CD14-positive monocyte (primary cell): ENCODE measurements at regions not wholly inside any gene's neighbourhood (a gene's known extent, or its start where the extent isn't known, plus 50 kb on each side); places are given as distances from the start of the nearest gene placed in this dataset.

Source experiments
- DNase-seq, 3 donors: peaks; one replicate each; pipeline ENCODE4 v3.0.0-alpha.2; 2011 to 2022
- H2AFZ ChIP-seq: 2 replicates; pipeline ENCODE4 v1.6.0; 2012; ENCODE audit warnings: mild to moderate bottlenecking, low read depth, low read length, inconsistent platforms; ENCODE audit not compliant: insufficient read depth, poor library complexity, severe bottlenecking
- H3K27ac ChIP-seq, 2 donors: 1 replicate in 1 of 2; 2 replicates in 1 of 2; pipeline ENCODE4 v1.5.1; 2012 to 2013; ENCODE audit warnings: low read length in 2 of 2, control low read depth in 1 of 2, inconsistent platforms in 1 of 2, low read depth in 1 of 2, mild to moderate bottlenecking in 1 of 2
- H3K27me3 ChIP-seq, 2 donors: one replicate each; pipeline versions ENCODE4 v1.6.0 to v1.6.1; 2011 to 2013; ENCODE audit warnings: low read length in 2 of 2; ENCODE audit not compliant: control insufficient read depth in 2 of 2, insufficient read depth in 2 of 2
- H3K36me3 ChIP-seq, 2 donors: replicated peaks in 1 of 2; 1 replicate in 1 of 2; 2 replicates in 1 of 2; pipeline versions ENCODE4 v1.5.1 to v1.6.1; 2012 to 2013; ENCODE audit warnings: low read length in 2 of 2, control low read depth in 1 of 2, inconsistent platforms in 1 of 2, mild to moderate bottlenecking in 1 of 2; ENCODE audit not compliant: insufficient read depth in 2 of 2, control insufficient read depth in 1 of 2
- H3K4me1 ChIP-seq, 2 donors: 1 replicate in 1 of 2; 2 replicates in 1 of 2; pipeline versions ENCODE4 v1.5.1 to v1.6.1; 2012 to 2013; ENCODE audit warnings: low read length in 2 of 2, control low read depth in 1 of 2, inconsistent platforms in 1 of 2, mild to moderate bottlenecking in 1 of 2, moderate library complexity in 1 of 2; ENCODE audit not compliant: insufficient read depth in 2 of 2, control insufficient read depth in 1 of 2
- H3K4me2 ChIP-seq: replicated peaks from 2 replicates; pipeline ENCODE3; 2012; ENCODE audit warnings: low read length, moderate library complexity, mild to moderate bottlenecking; ENCODE audit not compliant: poor library complexity, severe bottlenecking; ENCODE audit errors: extremely low read depth
- H3K4me3 ChIP-seq, 3 experiments: fragments of 200-600 bp in 1 of 3; sonication (generic) in 1 of 3; replicated peaks in 1 of 3; 1 replicate in 2 of 3; 2 replicates in 1 of 3; pipeline ENCODE4 v1.5.1; 2011 to 2013; ENCODE audit warnings: low read length in 3 of 3, mild to moderate bottlenecking in 3 of 3, control low read depth in 2 of 3, low read depth in 2 of 3, inconsistent platforms in 1 of 3, moderate library complexity in 1 of 3
- H3K79me2 ChIP-seq: 2 replicates; pipeline ENCODE4 v1.6.0; 2012; ENCODE audit warnings: mild to moderate bottlenecking, control low read depth, inconsistent platforms, low read length, moderate library complexity; ENCODE audit not compliant: insufficient read depth
- H3K9ac ChIP-seq: 2 replicates; pipeline ENCODE4 v1.6.0; 2017; ENCODE audit warnings: low read length, mild to moderate bottlenecking; ENCODE audit not compliant: insufficient read depth, poor library complexity, severe bottlenecking
- H3K9me3 ChIP-seq, 2 donors: replicated peaks in 1 of 2; 1 replicate in 1 of 2; 2 replicates in 1 of 2; pipeline versions ENCODE4 v1.5.1 to v1.6.1; 2012 to 2013; ENCODE audit warnings: low read length in 2 of 2, control low read depth in 1 of 2; ENCODE audit not compliant: control insufficient read depth in 1 of 2, insufficient read depth in 1 of 2
- H4K20me1 ChIP-seq: 2 replicates; pipeline ENCODE4 v1.6.0; 2012; ENCODE audit warnings: mild to moderate bottlenecking, low read length, control low read depth, moderate library complexity; ENCODE audit not compliant: insufficient read depth
- H3K27ac Mint-ChIP-seq, 7 donors: one replicate each; pipeline ENCODE4 v1.8.0; 2020; ENCODE audit warnings: mild to moderate bottlenecking in 7 of 7, mixed read lengths in 7 of 7, moderate library complexity in 6 of 7, inconsistent platforms in 2 of 7
- H3K27me3 Mint-ChIP-seq, 3 donors: one replicate each; pipeline ENCODE4 v1.8.0; 2021 to 2022; ENCODE audit warnings: low read depth in 3 of 3, mild to moderate bottlenecking in 3 of 3, mixed read lengths in 3 of 3, moderate library complexity in 3 of 3, inconsistent platforms in 1 of 3
- H3K36me3 Mint-ChIP-seq, 2 donors: one replicate each; pipeline ENCODE4 v1.8.0; 2020; ENCODE audit warnings: mixed read lengths in 2 of 2, inconsistent platforms in 1 of 2, mild to moderate bottlenecking in 1 of 2
- H3K4me1 Mint-ChIP-seq: one replicate; pipeline ENCODE4 v1.8.0; 2020; ENCODE audit warnings: mild to moderate bottlenecking, mixed read lengths
- H3K4me3 Mint-ChIP-seq, 2 donors: one replicate each; pipeline ENCODE4 v1.8.0; 2020; ENCODE audit warnings: mild to moderate bottlenecking in 2 of 2, mixed read lengths in 2 of 2, moderate library complexity in 1 of 2
- H3K9me3 Mint-ChIP-seq, 7 donors: one replicate each; pipeline ENCODE4 v1.8.0; 2020 to 2022; ENCODE audit warnings: mixed read lengths in 7 of 7, mild to moderate bottlenecking in 6 of 7, moderate library complexity in 6 of 7, inconsistent platforms in 2 of 7
- WGBS: methylation state at CpG from one replicate; pipeline ENCODE4 v1.1.5; 2013; ENCODE audit warnings: missing lambda C conversion rate; ENCODE audit not compliant: insufficient coverage; 5-methylcytosine and 5-hydroxymethylcytosine counted together
- intact Hi-C, 2 donors: fragments of 100-400 bp; cut with micrococcal nuclease; formaldehyde crosslinking; loops; one replicate each; pipeline versions ENCODE4 v1.15.0 to v1.15.1; 2023
- TF ChIP-seq, protein P1 (sequence below): fragments of 200-600 bp; IDR thresholded peaks from one replicate; pipeline ENCODE4 v1.8.0; 2022; ENCODE audit warnings: antibody characterized with exemption, mild to moderate bottlenecking

DNA sequence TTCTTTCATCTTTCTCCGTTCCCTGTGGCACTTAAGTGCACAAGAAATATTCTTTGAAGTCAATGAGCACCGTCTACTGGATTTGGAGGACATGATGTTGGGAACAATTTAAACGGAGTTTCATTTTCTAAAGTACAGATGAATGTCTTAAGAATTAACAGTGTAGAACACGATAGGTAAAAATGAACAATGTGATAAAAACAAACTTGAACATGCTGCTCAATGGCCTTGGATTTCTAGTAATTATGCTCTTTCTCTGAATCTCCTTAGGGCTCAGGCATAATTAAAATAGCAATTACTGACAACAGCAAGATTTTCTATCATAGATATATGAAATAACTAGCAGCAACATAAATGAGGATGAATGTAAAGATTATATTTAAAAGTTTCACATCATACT is 142.2 kb upstream of the CDH6 start:
- no peak overlapping the region for H3K27ac Mint-ChIP-seq
- no peaks in the 10 kb centered on the region for H3K36me3 ChIP-seq
- peaks cover 0 to 2% (median 0%) of the 10 kb centered on the region in 3 donors for H3K27me3 Mint-ChIP-seq
- TF ChIP-seq, protein P1, sequence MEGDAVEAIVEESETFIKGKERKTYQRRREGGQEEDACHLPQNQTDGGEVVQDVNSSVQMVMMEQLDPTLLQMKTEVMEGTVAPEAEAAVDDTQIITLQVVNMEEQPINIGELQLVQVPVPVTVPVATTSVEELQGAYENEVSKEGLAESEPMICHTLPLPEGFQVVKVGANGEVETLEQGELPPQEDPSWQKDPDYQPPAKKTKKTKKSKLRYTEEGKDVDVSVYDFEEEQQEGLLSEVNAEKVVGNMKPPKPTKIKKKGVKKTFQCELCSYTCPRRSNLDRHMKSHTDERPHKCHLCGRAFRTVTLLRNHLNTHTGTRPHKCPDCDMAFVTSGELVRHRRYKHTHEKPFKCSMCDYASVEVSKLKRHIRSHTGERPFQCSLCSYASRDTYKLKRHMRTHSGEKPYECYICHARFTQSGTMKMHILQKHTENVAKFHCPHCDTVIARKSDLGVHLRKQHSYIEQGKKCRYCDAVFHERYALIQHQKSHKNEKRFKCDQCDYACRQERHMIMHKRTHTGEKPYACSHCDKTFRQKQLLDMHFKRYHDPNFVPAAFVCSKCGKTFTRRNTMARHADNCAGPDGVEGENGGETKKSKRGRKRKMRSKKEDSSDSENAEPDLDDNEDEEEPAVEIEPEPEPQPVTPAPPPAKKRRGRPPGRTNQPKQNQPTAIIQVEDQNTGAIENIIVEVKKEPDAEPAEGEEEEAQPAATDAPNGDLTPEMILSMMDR, result no peak
- H4K20me1 ChIP-seq, result no peaks in the 10 kb centered on the region
- no peaks in the 10 kb centered on the region for H3K9me3 ChIP-seq
- no peak overlapping the region for H3K9ac ChIP-seq
- no peaks in the 10 kb centered on the region for H3K36me3 Mint-ChIP-seq
- H3K27me3 ChIP-seq, result no peaks in the 10 kb centered on the region
- 83% methylated on average over 2 of the region's 4 CpGs for WGBS
- no peak overlapping the region for H3K4me3 Mint-ChIP-seq
- no peak overlapping the region for H3K27ac ChIP-seq
- no peak for DNase-seq
- H2AFZ ChIP-seq, result no peak overlapping the region
- H3K4me3 ChIP-seq, result no peak overlapping the region
- intact Hi-C loops, result no loop called here
- H3K4me1 ChIP-seq, result no peaks in the 10 kb centered on the region
- no peaks in the 10 kb centered on the region for H3K79me2 ChIP-seq
- peaks cover 0 to 13% (median 2%) of the 10 kb centered on the region in 7 donors for H3K9me3 Mint-ChIP-seq
- H3K4me1 Mint-ChIP-seq, result no peaks in the 10 kb centered on the region
- no peak overlapping the region for H3K4me2 ChIP-seq

GRCh38 chr5:31049936-31050704 is 143.4 kb upstream of the CDH6 start:
- Mint-ChIP-seq H3K27me3 (no peaks in the 10 kb centered on the region), H3K36me3 (no peaks in the 10 kb centered on the region), H3K4me3 (no peak overlapping the region), H3K9me3 (peaks cover 0 to 7% (median 0%) of the 10 kb centered on the region in 7 donors), H3K4me1 (no peaks in the 10 kb centered on the region), H3K27ac (no peak overlapping the region)
- DNase-seq, result no peak
- no peak overlapping the region for H3K27ac ChIP-seq
- no peaks in the 10 kb centered on the region for H4K20me1 ChIP-seq
- H3K9me3 ChIP-seq, result no peaks in the 10 kb centered on the region
- no peaks in the 10 kb centered on the region for H3K27me3 ChIP-seq
- H3K4me2 ChIP-seq, result no peak overlapping the region
- TF ChIP-seq, protein P1, result no peak
- no peak overlapping the region for H3K9ac ChIP-seq
- H2AFZ ChIP-seq, result no peak overlapping the region
- intact Hi-C loops, result no loop called here
- H3K4me1 ChIP-seq, result no peaks in the 10 kb centered on the region
- no peak overlapping the region for H3K4me3 ChIP-seq
- no peaks in the 10 kb centered on the region for H3K36me3 ChIP-seq
- no peaks in the 10 kb centered on the region for H3K79me2 ChIP-seq
- WGBS, result 88% methylated on average over 1 of the region's 2 CpGs
